Cardiac muscle cell (in vitro differentiated cells and primary cell): ENCODE measurements at regions not wholly inside any gene's neighbourhood (a gene's known extent, or its start where the extent isn't known, plus 50 kb on each side); places are given as distances from the start of the nearest gene placed in this dataset.

Experiments used
- DNase-seq, 2 donors: peaks; one replicate each; pipeline versions ENCODE4 v3.0.0 to v3.0.0-alpha.2; 2010 to 2017; ENCODE audit warnings: low read depth in 1 of 2, low spot score in 1 of 2
- H3K27ac ChIP-seq: fragments of 200-600 bp; sonication (generic); 2 replicates; pipeline ENCODE4 v1.5.1; 2016
- H3K27me3 ChIP-seq: fragments of 200-600 bp; sonication (generic); 2 replicates; pipeline ENCODE4 v1.6.0; 2016; ENCODE audit warnings: control low read depth
- H3K36me3 ChIP-seq: fragments of 200-600 bp; sonication (generic); 2 replicates; pipeline ENCODE4 v1.5.1; 2016; ENCODE audit warnings: control low read depth
- H3K4me1 ChIP-seq: fragments of 200-600 bp; sonication (generic); 2 replicates; pipeline ENCODE4 v1.8.1; 2017; ENCODE audit warnings: low read depth, mild to moderate bottlenecking, mixed run types
- H3K4me3 ChIP-seq: fragments of 200-600 bp; sonication (generic); 2 replicates; pipeline ENCODE4 v1.5.1; 2016; ENCODE audit warnings: mild to moderate bottlenecking
- H3K9me3 ChIP-seq: fragments of 200-600 bp; sonication (generic); 2 replicates; pipeline ENCODE4 v1.5.1; 2017; ENCODE audit warnings: low read depth, mild to moderate bottlenecking, control low read depth
- CTCF ChIP-seq: IDR thresholded peaks from 2 replicates; pipeline ENCODE4 v1.5.1; 2012; ENCODE audit warnings: low read depth, mild to moderate bottlenecking, low read length

DNA sequence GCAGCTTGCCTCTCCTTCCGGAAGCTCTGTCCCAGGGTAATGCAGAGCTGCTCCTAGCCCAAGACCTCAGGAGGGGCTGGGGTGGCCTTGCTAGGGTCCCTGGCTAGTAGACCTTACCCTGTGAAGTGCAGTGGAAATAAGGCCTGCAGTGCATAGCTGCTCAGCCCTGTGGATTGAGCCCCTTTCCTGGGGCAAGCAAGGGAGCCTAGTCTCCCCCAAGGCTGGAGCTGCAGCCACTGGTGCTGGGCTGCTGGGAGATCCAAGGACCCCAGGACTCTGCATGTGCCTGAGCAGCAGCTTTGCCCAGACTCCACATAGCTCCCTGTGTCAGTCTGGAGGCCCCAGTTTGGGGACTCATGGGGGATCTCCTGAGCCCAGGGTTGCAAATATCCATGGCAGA is 57.9 kb downstream of the FANCF start:
- H3K36me3 ChIP-seq, result no peaks in the 10 kb centered on the region
- H3K27me3 ChIP-seq, result no peaks in the 10 kb centered on the region
- H3K4me3 ChIP-seq, result no peak overlapping the region
- DNase-seq, result no peak
- H3K27ac ChIP-seq, result no peak overlapping the region
- no peaks in the 10 kb centered on the region for H3K4me1 ChIP-seq
- no peaks in the 10 kb centered on the region for H3K9me3 ChIP-seq
- TF ChIP-seq CTCF, result no peak

DNA sequence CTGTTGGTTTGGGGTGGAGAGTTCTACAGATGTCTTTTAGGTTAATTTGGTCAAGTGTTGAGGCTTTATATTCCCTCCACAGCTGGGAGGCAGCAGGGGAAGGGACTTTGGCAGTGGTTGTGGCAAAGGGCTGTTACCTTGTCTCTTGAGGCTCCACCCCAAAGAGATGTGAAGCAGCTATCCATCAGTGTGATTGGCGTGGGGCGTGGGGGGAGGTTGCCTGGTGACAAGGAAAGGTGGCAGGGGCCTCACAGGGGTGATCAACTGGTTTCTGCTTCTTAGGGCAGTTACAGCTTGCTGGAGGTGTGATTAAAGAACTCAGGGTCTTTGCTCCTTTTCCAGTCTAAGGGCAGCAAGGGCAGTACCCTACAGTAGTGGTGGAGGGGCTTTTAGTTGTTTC is 59.3 kb downstream of the FANCF start:
- DNase-seq, result no peak
- Histone ChIP-seq H3K4me3 (no peak overlapping the region), H3K36me3 (no peaks in the 10 kb centered on the region), H3K9me3 (no peaks in the 10 kb centered on the region), H3K4me1 (no peaks in the 10 kb centered on the region), H3K27ac (no peak overlapping the region), H3K27me3 (no peaks in the 10 kb centered on the region)
- no peak for TF ChIP-seq CTCF

GRCh38 chr11:22561283-22561682 is 64.3 kb downstream of the FANCF start:
- Histone ChIP-seq H3K27ac (no peak overlapping the region), H3K4me1 (no peaks in the 10 kb centered on the region), H3K27me3 (no peaks in the 10 kb centered on the region), H3K9me3 (no peaks in the 10 kb centered on the region), H3K36me3 (no peaks in the 10 kb centered on the region), H3K4me3 (no peak overlapping the region)
- TF ChIP-seq CTCF, result no peak
- no peak for DNase-seq

DNA sequence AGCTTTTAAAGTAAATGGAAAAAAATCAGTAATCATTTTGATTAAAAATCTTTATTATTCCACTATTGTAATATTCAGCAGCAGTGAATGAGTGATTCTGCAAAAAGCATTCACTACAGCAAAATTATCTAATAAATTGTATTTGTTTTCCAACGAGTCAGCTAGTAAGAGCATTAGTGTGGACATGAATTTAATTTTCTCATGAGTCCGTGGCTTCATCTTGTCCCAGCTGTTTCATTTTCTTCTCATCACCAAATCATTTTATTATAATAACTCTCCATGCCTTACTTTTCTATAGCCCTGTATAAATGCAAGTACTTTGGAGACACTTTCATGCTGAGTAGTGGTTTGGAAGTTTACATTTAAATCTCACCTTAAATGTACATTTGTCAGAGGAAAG is 66.2 kb downstream of the FANCF start:
- Histone ChIP-seq H3K36me3 (no peaks in the 10 kb centered on the region), H3K27ac (no peak overlapping the region), H3K9me3 (no peaks in the 10 kb centered on the region), H3K4me1 (no peaks in the 10 kb centered on the region), H3K4me3 (no peak overlapping the region), H3K27me3 (no peaks in the 10 kb centered on the region)
- no peak for DNase-seq
- no peak for TF ChIP-seq CTCF

DNA sequence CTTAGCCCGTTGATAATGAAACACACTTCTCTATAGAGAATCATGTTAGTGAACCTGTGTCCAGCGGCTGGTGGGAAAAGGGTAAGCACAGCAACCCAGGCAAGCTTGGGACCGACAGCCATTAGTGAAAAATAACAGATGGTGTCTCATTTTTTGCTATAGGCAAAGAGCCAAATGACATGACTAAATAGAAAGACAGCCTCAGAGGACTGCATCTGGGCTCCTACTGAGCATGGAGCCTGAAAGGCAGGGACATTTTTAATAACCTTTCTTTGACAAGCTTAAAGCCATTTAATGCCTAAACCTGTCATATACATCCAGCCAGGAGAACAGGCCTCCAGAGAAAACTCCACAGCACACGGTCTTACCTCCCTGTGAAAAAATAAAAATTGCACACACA is 67.0 kb downstream of the FANCF start:
- no peaks in the 10 kb centered on the region for H3K36me3 ChIP-seq
- DNase-seq, result peak in 1 of 2 donors; percentile 8
- H3K27ac ChIP-seq, result no peak overlapping the region

More for the DNA sequence above, 67.0 kb downstream of the FANCF start:
- H3K4me1 ChIP-seq, result no peaks in the 10 kb centered on the region
- H3K27me3 ChIP-seq, result no peaks in the 10 kb centered on the region
- no peak overlapping the region for H3K4me3 ChIP-seq
- no peaks in the 10 kb centered on the region for H3K9me3 ChIP-seq
- no peak for TF ChIP-seq CTCF
